ENCODE measurements at regions not wholly inside any gene's neighbourhood (a gene's known extent, or its start where the extent isn't known, plus 50 kb on each side); places are given as distances from the start of the nearest gene placed in this dataset.

DNA sequence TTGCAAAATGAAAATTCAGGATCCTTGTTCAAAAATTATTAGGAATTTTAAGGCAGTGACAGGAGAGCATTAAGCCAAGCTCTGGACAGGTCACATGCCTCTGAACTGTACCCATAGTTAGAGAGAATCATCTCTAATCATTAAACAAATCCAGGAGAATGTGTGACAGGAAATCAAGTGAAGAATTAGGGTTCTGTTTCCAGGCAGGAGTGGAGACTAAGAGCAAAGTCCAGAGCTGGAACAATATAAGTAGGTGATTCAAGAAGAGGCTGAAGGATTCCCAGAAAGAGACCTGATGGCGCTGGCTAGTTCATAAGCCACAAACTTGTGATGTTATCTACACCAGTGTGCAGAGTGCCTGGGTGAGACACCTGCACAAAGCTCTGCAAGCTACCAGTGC lies 104.6 kb upstream of the PRKG2 start:
- TF ChIP-seq, protein P1, sequence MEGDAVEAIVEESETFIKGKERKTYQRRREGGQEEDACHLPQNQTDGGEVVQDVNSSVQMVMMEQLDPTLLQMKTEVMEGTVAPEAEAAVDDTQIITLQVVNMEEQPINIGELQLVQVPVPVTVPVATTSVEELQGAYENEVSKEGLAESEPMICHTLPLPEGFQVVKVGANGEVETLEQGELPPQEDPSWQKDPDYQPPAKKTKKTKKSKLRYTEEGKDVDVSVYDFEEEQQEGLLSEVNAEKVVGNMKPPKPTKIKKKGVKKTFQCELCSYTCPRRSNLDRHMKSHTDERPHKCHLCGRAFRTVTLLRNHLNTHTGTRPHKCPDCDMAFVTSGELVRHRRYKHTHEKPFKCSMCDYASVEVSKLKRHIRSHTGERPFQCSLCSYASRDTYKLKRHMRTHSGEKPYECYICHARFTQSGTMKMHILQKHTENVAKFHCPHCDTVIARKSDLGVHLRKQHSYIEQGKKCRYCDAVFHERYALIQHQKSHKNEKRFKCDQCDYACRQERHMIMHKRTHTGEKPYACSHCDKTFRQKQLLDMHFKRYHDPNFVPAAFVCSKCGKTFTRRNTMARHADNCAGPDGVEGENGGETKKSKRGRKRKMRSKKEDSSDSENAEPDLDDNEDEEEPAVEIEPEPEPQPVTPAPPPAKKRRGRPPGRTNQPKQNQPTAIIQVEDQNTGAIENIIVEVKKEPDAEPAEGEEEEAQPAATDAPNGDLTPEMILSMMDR (IDR thresholded peaks at IDR 0.05; ENCODE audit: poor library complexity) = no peak
- TF ChIP-seq EZH2 (IDR thresholded peaks at IDR 0.05; ENCODE audit: borderline replicate concordance) = no peak
